ENCODE measurements at regions not wholly inside any gene's neighbourhood (a gene's known extent, or its start where the extent isn't known, plus 50 kb on each side); places are given as distances from the start of the nearest gene placed in this dataset.

GRCh38 chr18:65620076-65620696, 130.6 kb upstream of the CDH7 start:
- H3K27me3 Mint-ChIP-seq (ENCODE audit: low read depth), result peaks cover 27% of the 10 kb centered on the region
- H3K36me3 Mint-ChIP-seq, result no peaks in the 10 kb centered on the region
- no peak overlapping the region for H3K4me3 Mint-ChIP-seq
- no peak for DNase-seq (ENCODE audit: low spot score)
- no peak overlapping the region for H3K27ac Mint-ChIP-seq
- TF ChIP-seq ARID4B (CRISPR knock-in tag; IDR thresholded peaks at IDR 0.05; ENCODE audit: borderline replicate concordance) (no peak), AR (CRISPR knock-in tag; IDR thresholded peaks at IDR 0.05) (no peak), MYBL2 (CRISPR knock-in tag; IDR thresholded peaks at IDR 0.05) (no peak), ESRRA (CRISPR knock-in tag; IDR thresholded peaks at IDR 0.05; ENCODE audit: borderline replicate concordance) (no peak), MLX (CRISPR knock-in tag; IDR thresholded peaks at IDR 0.05) (no peak)
- ATAC-seq, result no peak
- CTCF ChIA-PET, result no interaction called here
- no peaks in the 10 kb centered on the region for H3K9me3 Mint-ChIP-seq
- POLR2A ChIA-PET, result no interaction called here
- peaks cover 9% of the 10 kb centered on the region for H3K4me1 Mint-ChIP-seq

- Mint-ChIP-seq H3K27me3 (ENCODE audit: low read depth) (peaks cover 83% of the 10 kb centered on the region), H3K36me3 (peaks cover 2% of the 10 kb centered on the region), H3K4me3 (peak overlapping the region; percentile 36), H3K9me3 (peaks cover 3% of the 10 kb centered on the region), H3K4me1 (peaks cover 26% of the 10 kb centered on the region), H3K27ac (no peak overlapping the region)
- ATAC-seq, result peak; percentile 99
- POLR2A ChIA-PET, result no interaction called here
- no peak for DNase-seq (ENCODE audit: low spot score)
- CTCF ChIA-PET, result no interaction called here
- TF ChIP-seq ZMAT4 (CRISPR knock-in tag; IDR thresholded peaks at IDR 0.05), result no peak
- no peak for TF ChIP-seq CDX4 (CRISPR knock-in tag; IDR thresholded peaks at IDR 0.05; ENCODE audit: borderline replicate concordance)
- no peak for TF ChIP-seq TEAD1 (CRISPR knock-in tag; IDR thresholded peaks at IDR 0.05)
- TF ChIP-seq EMX1 (CRISPR knock-in tag; IDR thresholded peaks at IDR 0.05), result no peak
- TF ChIP-seq ATF6 (CRISPR knock-in tag; IDR thresholded peaks at IDR 0.05), result no peak
- no peak for TF ChIP-seq USF2 (CRISPR knock-in tag; IDR thresholded peaks at IDR 0.05)
- no peak for TF ChIP-seq ERG (CRISPR knock-in tag; IDR thresholded peaks at IDR 0.05)
- no peak for TF ChIP-seq E2F4 (CRISPR knock-in tag; IDR thresholded peaks at IDR 0.05; ENCODE audit: borderline replicate concordance, low read depth)
- TF ChIP-seq PRRX2 (CRISPR knock-in tag; IDR thresholded peaks at IDR 0.05), result no peak
- TF ChIP-seq PRDM15 (CRISPR knock-in tag; IDR thresholded peaks at IDR 0.05), result no peak
- TF ChIP-seq MYBL2 (CRISPR knock-in tag; IDR thresholded peaks at IDR 0.05), result no peak
Measured at GRCh38 chr18:65610939-65611338, 139.9 kb upstream of the CDH7 start.
